Panc1 (cell line): ENCODE measurements at regions not wholly inside any gene's neighbourhood (a gene's known extent, or its start where the extent isn't known, plus 50 kb on each side); places are given as distances from the start of the nearest gene placed in this dataset.

Experiments used
- ATAC-seq: fragments of 200-7000 bp; cut with Tn5 transposase; 2 replicates; pipeline ENCODE4 v1.9.1; 2020; ENCODE audit warnings: mild to moderate bottlenecking, moderate library complexity
- BruUV-seq: library from RNA; stranded (reverse); fragments of 400-500 nt; replicated peaks from 2 replicates; lab custom pipeline; 2021; lab: Mats Ljungman, UMichigan
- CTCF ChIA-PET: fragments of 300-600 bp; sonication (Branson Sonifier 250); formaldehyde crosslinking; loops from one replicate; lab custom pipeline; 2022; ENCODE audit warnings: antibody characterized with exemption; lab: Charles Lee
- POLR2A ChIA-PET: fragments of 300-600 bp; sonication (Branson Sonifier 250); formaldehyde crosslinking; loops from one replicate; lab custom pipeline; 2022; ENCODE audit warnings: antibody characterized with exemption; lab: Charles Lee
- DNase-seq: peaks from one replicate; pipeline ENCODE4 v3.0.0-alpha.2; 2010; ENCODE audit warnings: low read depth, low spot score
- H3K27ac ChIP-seq: 2 replicates; pipeline ENCODE4 v1.5.1; 2011; ENCODE audit warnings: mild to moderate bottlenecking, low read length, inconsistent platforms
- H3K27me3 ChIP-seq: fragments of 200-500 bp; sonication (Bioruptor generic); 2 replicates; pipeline ENCODE4 v1.6.0; 2014; ENCODE audit warnings: low read length, inconsistent platforms; ENCODE audit not compliant: control insufficient read depth, insufficient read depth
- H3K36me3 ChIP-seq: fragments of 200-500 bp; sonication (Bioruptor generic); 2 replicates; pipeline ENCODE4 v1.5.1; 2014; ENCODE audit warnings: inconsistent platforms, mild to moderate bottlenecking, low read length, moderate library complexity; ENCODE audit not compliant: control insufficient read depth, insufficient read depth
- H3K4me1 ChIP-seq: 2 replicates; pipeline ENCODE4 v1.5.1; 2011; ENCODE audit warnings: inconsistent platforms, mild to moderate bottlenecking, low read length, moderate library complexity; ENCODE audit not compliant: control insufficient read depth, insufficient read depth
- H3K4me3 ChIP-seq, 2 experiments: 2 replicates each; pipeline ENCODE4 v1.5.1; 2011 to 2012; ENCODE audit warnings: low read depth in 2 of 2, low read length in 2 of 2, mild to moderate bottlenecking in 2 of 2, inconsistent platforms in 1 of 2, moderate library complexity in 1 of 2
- H3K9me3 ChIP-seq: fragments of 200-500 bp; sonication (Bioruptor generic); 2 replicates; pipeline ENCODE4 v1.5.1; 2014; ENCODE audit warnings: low read depth, mild to moderate bottlenecking, inconsistent platforms, low read length, moderate library complexity; ENCODE audit not compliant: control insufficient read depth, insufficient read depth
- CTCF ChIP-seq: fragments of 450-650 bp; IDR thresholded peaks from 2 replicates; pipeline ENCODE4 v1.5.1; 2017; ENCODE audit warnings: mild to moderate bottlenecking
- POLR2AphosphoS5 ChIP-seq: IDR thresholded peaks from 2 replicates; pipeline ENCODE4 v1.6.1; 2012; ENCODE audit warnings: mild to moderate bottlenecking, low read depth, low read length, moderate library complexity
- REST ChIP-seq, 2 experiments: IDR thresholded peaks; 2 replicates each; pipeline ENCODE4 v1.6.1; 2011 to 2012; ENCODE audit warnings: low read depth in 2 of 2, control low read depth in 1 of 2, low read length in 1 of 2, mild to moderate bottlenecking in 1 of 2, moderate library complexity in 1 of 2; ENCODE audit not compliant: insufficient read depth in 1 of 2
- SIN3A ChIP-seq: IDR thresholded peaks from 2 replicates; pipeline ENCODE4 v1.6.1; 2012; ENCODE audit warnings: low read depth, mild to moderate bottlenecking, low read length, moderate library complexity, borderline replicate concordance; ENCODE audit not compliant: insufficient read depth
- TCF7L2 ChIP-seq: IDR thresholded peaks from 2 replicates; pipeline ENCODE4 v1.6.1; 2011; ENCODE audit warnings: mild to moderate bottlenecking, low read depth, low read length, inconsistent platforms
- in situ Hi-C: cut with HindIII; loops from 2 replicates; pipeline ENCODE4 v1.10.0; 2016; ENCODE audit warnings: low sequenced_read_pairs, low pct_unique_long_range_greater_than_20kb
- intact Hi-C: fragments of 100-400 bp; cut with micrococcal nuclease; formaldehyde crosslinking; loops from one replicate; pipeline ENCODE4 v1.10.0; 2022; ENCODE audit not compliant: unreplicated experiment

- Histone ChIP-seq H3K27ac (no peak overlapping the region), H3K4me1 (no peaks in the 10 kb centered on the region), H3K36me3 (no peaks in the 10 kb centered on the region), H3K4me3 (no peak overlapping the region), H3K9me3 (no peaks in the 10 kb centered on the region), H3K27me3 (no peaks in the 10 kb centered on the region)
- in situ Hi-C loops = no loop called here
- BruUV-seq = no TSS peak
- TF ChIP-seq SIN3A (no peak), TCF7L2 (no peak), REST (IDR thresholded peaks at IDR 0.05; ENCODE audit: insufficient read depth in 1 of 2, low read depth in 2 of 2, low read length in 1 of 2) (no peak), CTCF (no peak), POLR2AphosphoS5 (no peak)
- ChIA-PET POLR2A (no interaction called here), CTCF (no interaction called here)
- DNase-seq (no peak), ATAC-seq (no peak)
- intact Hi-C loops = no loop called here
Observed at GRCh38 chr4:24637173-24637572, 52.8 kb upstream of the DHX15 start.

- no peak overlapping the region for H3K4me3 ChIP-seq
- H3K4me1 ChIP-seq = no peaks in the 10 kb centered on the region
- no peaks in the 10 kb centered on the region for H3K36me3 ChIP-seq
- H3K27ac ChIP-seq = no peak overlapping the region
- intact Hi-C loops = no loop called here
- no peaks in the 10 kb centered on the region for H3K9me3 ChIP-seq
- CTCF ChIA-PET = no interaction called here
- DNase-seq (no peak), ATAC-seq (no peak)
- in situ Hi-C loops = no loop called here
- BruUV-seq = no TSS peak
- no peaks in the 10 kb centered on the region for H3K27me3 ChIP-seq
- TF ChIP-seq SIN3A (no peak), POLR2AphosphoS5 (no peak), REST (IDR thresholded peaks at IDR 0.05; ENCODE audit: insufficient read depth in 1 of 2, low read depth in 2 of 2, low read length in 1 of 2) (no peak), TCF7L2 (no peak), CTCF (no peak)
- POLR2A ChIA-PET = no interaction called here
Observed at GRCh38 chr4:24638396-24638875, 54.1 kb upstream of the DHX15 start.
